Fibroblast of lung (primary cell): ENCODE measurements at regions not wholly inside any gene's neighbourhood (a gene's known extent, or its start where the extent isn't known, plus 50 kb on each side); places are given as distances from the start of the nearest gene placed in this dataset.

Experiments
- DNase-seq, 2 donors: peaks; one replicate each; pipeline versions ENCODE4 v3.0.0 to v3.0.0-alpha.2; 2010; ENCODE audit warnings: low read depth in 2 of 2
- H2AFZ ChIP-seq: 2 replicates; pipeline ENCODE4 v1.5.1; 2012; ENCODE audit warnings: low read length, control low read depth, inconsistent platforms
- H3K27ac ChIP-seq: 2 replicates; pipeline ENCODE4 v1.5.1; 2011; ENCODE audit warnings: low read length, control low read depth; ENCODE audit not compliant: insufficient read depth
- H3K27me3 ChIP-seq: 2 replicates; pipeline ENCODE4 v1.5.1; 2011; ENCODE audit warnings: mild to moderate bottlenecking, low read length; ENCODE audit not compliant: control insufficient read depth, insufficient read depth
- H3K36me3 ChIP-seq: 2 replicates; pipeline ENCODE4 v1.5.1; 2011; ENCODE audit warnings: low read length; ENCODE audit not compliant: control insufficient read depth, insufficient read depth
- H3K4me1 ChIP-seq: 2 replicates; pipeline ENCODE4 v1.5.1; 2011; ENCODE audit warnings: low read length; ENCODE audit not compliant: control insufficient read depth, insufficient read depth; ENCODE audit errors: extremely low read depth
- H3K4me2 ChIP-seq: 2 replicates; pipeline ENCODE4 v1.5.1; 2011; ENCODE audit warnings: low read length, control low read depth; ENCODE audit not compliant: insufficient read depth; ENCODE audit errors: extremely low read depth
- H3K4me3 ChIP-seq, 4 experiments: fragments of 200-600 bp in 1 of 4; sonication (generic) in 1 of 4; replicated peaks in 1 of 4; 2 replicates each; pipeline ENCODE4 v1.5.1; 2011 to 2016; ENCODE audit warnings: low read length in 4 of 4, low read depth in 3 of 4, mild to moderate bottlenecking in 3 of 4, control low read depth in 2 of 4, inconsistent platforms in 1 of 4, mixed read lengths in 1 of 4; ENCODE audit not compliant: insufficient read depth in 1 of 4; ENCODE audit errors: control extremely low read depth in 1 of 4
- H3K79me2 ChIP-seq: 2 replicates; pipeline ENCODE4 v1.5.1; 2012; ENCODE audit warnings: mild to moderate bottlenecking, low read length, inconsistent platforms; ENCODE audit not compliant: control insufficient read depth, insufficient read depth
- H3K9ac ChIP-seq: 2 replicates; pipeline ENCODE4 v1.5.1; 2011; ENCODE audit warnings: mild to moderate bottlenecking, low read length, control low read depth; ENCODE audit not compliant: insufficient read depth
- H3K9me3 ChIP-seq: 2 replicates; pipeline ENCODE4 v1.5.1; 2012; ENCODE audit warnings: low read depth, low read length; ENCODE audit not compliant: control insufficient read depth, insufficient read depth
- H4K20me1 ChIP-seq: 2 replicates; pipeline ENCODE4 v1.5.1; 2011; ENCODE audit warnings: low read length; ENCODE audit not compliant: control insufficient read depth, insufficient read depth; ENCODE audit errors: extremely low read depth
- EZH2 ChIP-seq: IDR thresholded peaks from 2 replicates; pipeline ENCODE4 v1.5.1; 2012; ENCODE audit warnings: low read length, control low read depth, mild to moderate bottlenecking; ENCODE audit errors: missing control alignments
- TF ChIP-seq, protein P1 (sequence below), 2 donors: IDR thresholded peaks in 1 of 2; conservative IDR thresholded peaks in 1 of 2; 1 replicate in 1 of 2; 2 replicates in 1 of 2; pipeline ENCODE4 v1.5.1; 2011 to 2012; ENCODE audit warnings: low read length in 2 of 2, control low read depth in 1 of 2, inconsistent platforms in 1 of 2, low read depth in 1 of 2, mild to moderate bottlenecking in 1 of 2

GRCh38 chr3:74824366-74824765 lies 209.9 kb upstream of the CNTN3 start:
- Histone ChIP-seq H3K4me2 (no peak overlapping the region), H2AFZ (no peak overlapping the region), H3K4me3 (no peak overlapping the region), H3K9ac (no peak overlapping the region), H3K79me2 (no peaks in the 10 kb centered on the region), H3K4me1 (no peaks in the 10 kb centered on the region), H4K20me1 (no peaks in the 10 kb centered on the region), H3K27me3 (no peaks in the 10 kb centered on the region), H3K9me3 (no peaks in the 10 kb centered on the region), H3K27ac (no peak overlapping the region), H3K36me3 (no peaks in the 10 kb centered on the region)
- DNase-seq, result no peak
- TF ChIP-seq, protein P1, sequence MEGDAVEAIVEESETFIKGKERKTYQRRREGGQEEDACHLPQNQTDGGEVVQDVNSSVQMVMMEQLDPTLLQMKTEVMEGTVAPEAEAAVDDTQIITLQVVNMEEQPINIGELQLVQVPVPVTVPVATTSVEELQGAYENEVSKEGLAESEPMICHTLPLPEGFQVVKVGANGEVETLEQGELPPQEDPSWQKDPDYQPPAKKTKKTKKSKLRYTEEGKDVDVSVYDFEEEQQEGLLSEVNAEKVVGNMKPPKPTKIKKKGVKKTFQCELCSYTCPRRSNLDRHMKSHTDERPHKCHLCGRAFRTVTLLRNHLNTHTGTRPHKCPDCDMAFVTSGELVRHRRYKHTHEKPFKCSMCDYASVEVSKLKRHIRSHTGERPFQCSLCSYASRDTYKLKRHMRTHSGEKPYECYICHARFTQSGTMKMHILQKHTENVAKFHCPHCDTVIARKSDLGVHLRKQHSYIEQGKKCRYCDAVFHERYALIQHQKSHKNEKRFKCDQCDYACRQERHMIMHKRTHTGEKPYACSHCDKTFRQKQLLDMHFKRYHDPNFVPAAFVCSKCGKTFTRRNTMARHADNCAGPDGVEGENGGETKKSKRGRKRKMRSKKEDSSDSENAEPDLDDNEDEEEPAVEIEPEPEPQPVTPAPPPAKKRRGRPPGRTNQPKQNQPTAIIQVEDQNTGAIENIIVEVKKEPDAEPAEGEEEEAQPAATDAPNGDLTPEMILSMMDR (conservative IDR thresholded peaks at IDR 0.05 in 1 of 2, IDR thresholded peaks at IDR 0.05 in 1 of 2; ENCODE audit: low read depth in 1 of 2, low read length in 2 of 2), result no peak
- no peak for TF ChIP-seq EZH2

DNA sequence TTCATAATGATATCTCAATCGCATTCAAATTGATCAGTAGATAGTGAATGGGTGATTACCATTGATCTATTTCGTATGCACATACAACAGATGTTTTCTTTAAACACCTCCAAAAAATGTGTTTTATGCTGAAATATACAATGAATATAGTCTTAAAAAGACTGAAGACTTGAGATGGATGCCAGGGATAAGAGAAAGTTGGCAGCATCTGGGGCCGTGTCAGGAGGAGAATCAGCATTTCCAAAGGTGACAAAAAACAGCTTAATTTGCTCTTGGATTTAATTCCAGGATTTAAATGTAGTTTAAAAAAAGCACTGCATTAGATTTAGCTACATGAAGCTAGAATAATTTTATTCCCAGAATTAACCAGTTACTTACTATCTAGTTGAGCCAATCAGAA lies 199.7 kb upstream of the CNTN3 start:
- no peaks in the 10 kb centered on the region for H3K4me1 ChIP-seq
- TF ChIP-seq, protein P1 (conservative IDR thresholded peaks at IDR 0.05 in 1 of 2, IDR thresholded peaks at IDR 0.05 in 1 of 2; ENCODE audit: low read depth in 1 of 2, low read length in 2 of 2), result no peak
- no peak for TF ChIP-seq EZH2
- no peak overlapping the region for H3K27ac ChIP-seq

GRCh38 chr3:74812756-74813155 lies 198.3 kb upstream of the CNTN3 start:
- TF ChIP-seq, protein P1 (conservative IDR thresholded peaks at IDR 0.05 in 1 of 2, IDR thresholded peaks at IDR 0.05 in 1 of 2; ENCODE audit: low read depth in 1 of 2, low read length in 2 of 2), result no peak
- TF ChIP-seq EZH2, result no peak
- Histone ChIP-seq H3K4me2 (no peak overlapping the region), H4K20me1 (no peaks in the 10 kb centered on the region), H3K9me3 (no peaks in the 10 kb centered on the region), H3K27ac (no peak overlapping the region), H2AFZ (no peak overlapping the region), H3K4me1 (no peaks in the 10 kb centered on the region), H3K4me3 (no peak overlapping the region), H3K9ac (no peak overlapping the region), H3K79me2 (no peaks in the 10 kb centered on the region), H3K27me3 (no peaks in the 10 kb centered on the region), H3K36me3 (no peaks in the 10 kb centered on the region)
- DNase-seq, result no peak

More for the DNA sequence above, 199.7 kb upstream of the CNTN3 start:
- Histone ChIP-seq H3K79me2 (no peaks in the 10 kb centered on the region), H3K9ac (no peak overlapping the region), H3K4me3 (no peak overlapping the region), H2AFZ (no peak overlapping the region), H3K4me2 (no peak overlapping the region), H4K20me1 (no peaks in the 10 kb centered on the region), H3K36me3 (no peaks in the 10 kb centered on the region), H3K9me3 (no peaks in the 10 kb centered on the region), H3K27me3 (no peaks in the 10 kb centered on the region)
- DNase-seq, result no peak
